Mammary epithelial cell (primary cell): ENCODE measurements at regions not wholly inside any gene's neighbourhood (a gene's known extent, or its start where the extent isn't known, plus 50 kb on each side); places are given as distances from the start of the nearest gene placed in this dataset.

Experiments
- CTCF ChIP-seq, 2 donors: IDR thresholded peaks in 1 of 2; conservative IDR thresholded peaks in 1 of 2; 2 replicates each; pipeline ENCODE4 v1.5.1; 2011 to 2012; ENCODE audit warnings: inconsistent platforms in 2 of 2, low read length in 2 of 2, mild to moderate bottlenecking in 2 of 2, control low read depth in 1 of 2, low read depth in 1 of 2; ENCODE audit not compliant: insufficient read depth in 1 of 2; ENCODE audit errors: extremely low read depth in 1 of 2
- EZH2 ChIP-seq: IDR thresholded peaks from 2 replicates; pipeline ENCODE4 v1.6.1; 2012; ENCODE audit warnings: low read length, inconsistent platforms, borderline replicate concordance

GRCh38 chr7:49483142-49483541 is 290.3 kb upstream of the VWC2 start:
- TF ChIP-seq CTCF (conservative IDR thresholded peaks at IDR 0.05 in 1 of 2, IDR thresholded peaks at IDR 0.05 in 1 of 2; ENCODE audit: extremely low read depth in 1 of 2, insufficient read depth in 1 of 2, low read depth in 1 of 2, low read length in 2 of 2) (peak; percentile 27 to 40), EZH2 (no peak)
